Cardiac fibroblast (primary cell): ENCODE measurements at regions not wholly inside any gene's neighbourhood (a gene's known extent, or its start where the extent isn't known, plus 50 kb on each side); places are given as distances from the start of the nearest gene placed in this dataset.

Experiments used
- DNase-seq, 2 donors: peaks; one replicate each; pipeline versions ENCODE4 v3.0.0 to v3.0.0-alpha.2; 2010; ENCODE audit warnings: low read depth in 2 of 2
- H3K4me3 ChIP-seq, 2 donors: replicated peaks in 1 of 2; 1 replicate in 1 of 2; 2 replicates in 1 of 2; pipeline ENCODE4 v1.5.1; 2011; ENCODE audit warnings: low read depth in 2 of 2, low read length in 2 of 2, mild to moderate bottlenecking in 2 of 2, moderate library complexity in 1 of 2
- TF ChIP-seq, protein P1 (sequence below): IDR thresholded peaks from one replicate; pipeline ENCODE4 v1.5.1; 2011; ENCODE audit warnings: low read depth, mild to moderate bottlenecking, low read length, inconsistent platforms

DNA sequence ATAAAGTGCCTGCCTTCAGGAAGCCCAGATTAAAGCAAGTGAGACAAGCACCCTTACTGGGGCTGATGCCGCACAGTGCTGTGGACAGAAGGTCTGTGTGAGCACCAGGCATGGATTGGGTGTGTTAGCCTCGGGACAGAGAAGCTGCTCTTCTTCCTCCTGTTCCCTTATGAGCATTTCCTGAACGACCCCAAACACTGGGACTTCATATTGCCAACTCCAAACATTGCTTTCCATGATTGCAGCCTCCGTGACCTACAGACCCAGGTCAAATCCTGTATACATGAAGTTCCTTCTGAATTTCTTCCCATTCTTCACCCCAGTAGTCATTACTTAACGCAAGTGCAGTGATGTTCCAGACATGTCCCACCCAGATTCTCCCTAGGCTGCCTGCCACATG lies 129.8 kb upstream of the ALKAL2 start:
- no peak overlapping the region for H3K4me3 ChIP-seq
- DNase-seq: no peak
- TF ChIP-seq, protein P1, sequence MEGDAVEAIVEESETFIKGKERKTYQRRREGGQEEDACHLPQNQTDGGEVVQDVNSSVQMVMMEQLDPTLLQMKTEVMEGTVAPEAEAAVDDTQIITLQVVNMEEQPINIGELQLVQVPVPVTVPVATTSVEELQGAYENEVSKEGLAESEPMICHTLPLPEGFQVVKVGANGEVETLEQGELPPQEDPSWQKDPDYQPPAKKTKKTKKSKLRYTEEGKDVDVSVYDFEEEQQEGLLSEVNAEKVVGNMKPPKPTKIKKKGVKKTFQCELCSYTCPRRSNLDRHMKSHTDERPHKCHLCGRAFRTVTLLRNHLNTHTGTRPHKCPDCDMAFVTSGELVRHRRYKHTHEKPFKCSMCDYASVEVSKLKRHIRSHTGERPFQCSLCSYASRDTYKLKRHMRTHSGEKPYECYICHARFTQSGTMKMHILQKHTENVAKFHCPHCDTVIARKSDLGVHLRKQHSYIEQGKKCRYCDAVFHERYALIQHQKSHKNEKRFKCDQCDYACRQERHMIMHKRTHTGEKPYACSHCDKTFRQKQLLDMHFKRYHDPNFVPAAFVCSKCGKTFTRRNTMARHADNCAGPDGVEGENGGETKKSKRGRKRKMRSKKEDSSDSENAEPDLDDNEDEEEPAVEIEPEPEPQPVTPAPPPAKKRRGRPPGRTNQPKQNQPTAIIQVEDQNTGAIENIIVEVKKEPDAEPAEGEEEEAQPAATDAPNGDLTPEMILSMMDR: no peak

- DNase-seq: no peak
- TF ChIP-seq, protein P1: no peak
- H3K4me3 ChIP-seq: no peak overlapping the region
These were observed 129.1 kb upstream of the ALKAL2 start for GRCh38 chr2:417006-417405.

GRCh38 chr2:415986-416610 lies 128.2 kb upstream of the ALKAL2 start:
- H3K4me3 ChIP-seq: no peak overlapping the region
- TF ChIP-seq, protein P1: no peak
- DNase-seq: no peak

DNA sequence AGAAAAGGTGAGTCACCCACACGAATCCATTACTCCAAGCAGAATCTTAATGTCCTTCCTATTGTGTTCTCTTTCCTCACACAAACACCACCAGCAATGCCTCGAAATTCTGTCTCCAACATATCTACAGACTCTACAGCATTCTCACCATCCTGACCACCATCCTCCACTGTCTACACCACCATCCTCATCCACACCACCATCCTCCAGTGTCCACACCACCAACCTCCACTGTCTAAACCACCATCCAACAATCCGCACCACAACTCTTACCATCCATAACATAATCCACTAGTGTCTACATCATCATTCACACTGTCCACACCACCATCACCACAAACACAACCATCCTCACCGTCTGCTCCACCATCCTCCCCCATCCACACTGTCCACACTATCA lies 121.6 kb upstream of the ALKAL2 start:
- no peak overlapping the region for H3K4me3 ChIP-seq
- DNase-seq: no peak
- TF ChIP-seq, protein P1: no peak

DNA sequence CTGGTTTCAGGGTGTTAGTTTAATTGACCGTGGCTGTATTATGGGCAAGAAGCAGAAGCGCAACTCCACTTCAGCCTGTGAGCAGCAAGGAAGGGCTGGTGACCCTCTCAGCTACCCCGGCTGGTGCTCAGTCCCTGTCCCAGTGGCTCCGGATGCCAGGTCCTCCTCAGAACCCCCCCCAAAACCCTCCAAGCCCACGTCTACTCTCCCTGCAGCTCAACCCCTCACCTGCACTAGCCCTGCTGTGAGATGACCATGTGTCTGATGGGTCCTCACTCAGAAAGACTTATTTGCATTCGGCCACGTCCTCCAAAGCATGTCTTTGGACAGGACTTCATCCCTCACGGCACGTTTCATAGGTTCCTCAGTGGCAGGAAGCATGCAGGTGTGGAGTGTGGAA lies 119.7 kb upstream of the ALKAL2 start:
- no peak overlapping the region for H3K4me3 ChIP-seq
- TF ChIP-seq, protein P1: no peak
- no peak for DNase-seq

- no peak for DNase-seq
- TF ChIP-seq, protein P1: no peak
- H3K4me3 ChIP-seq: no peak overlapping the region
These were observed 119.0 kb upstream of the ALKAL2 start for GRCh38 chr2:406876-407275.

- TF ChIP-seq, protein P1: no peak
- no peak overlapping the region for H3K4me3 ChIP-seq
- no peak for DNase-seq
These were observed 118.3 kb upstream of the ALKAL2 start for GRCh38 chr2:406231-406630.
